ENCODE measurements at regions not wholly inside any gene's neighbourhood (a gene's known extent, or its start where the extent isn't known, plus 50 kb on each side); places are given as distances from the start of the nearest gene placed in this dataset.

DNA sequence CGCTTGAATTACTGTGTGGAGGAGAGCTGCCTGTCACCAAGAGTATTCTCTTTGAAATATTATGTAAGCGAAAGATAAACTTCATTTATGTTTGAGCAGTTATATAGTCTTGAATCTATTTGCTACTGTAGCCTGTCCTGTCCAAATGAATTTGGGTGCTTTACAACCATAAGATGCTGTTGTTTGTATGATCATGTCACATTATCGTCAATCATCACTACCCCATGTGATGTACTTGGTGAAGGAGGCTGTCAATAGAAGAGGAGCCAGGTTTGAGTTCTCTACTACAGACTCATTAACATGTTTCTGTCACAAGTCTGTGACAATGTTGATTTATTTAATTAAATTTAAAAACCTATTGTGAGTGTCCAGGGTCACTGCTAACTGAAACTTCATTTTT is 403.3 kb upstream of the MEF2C start:
- intact Hi-C loops (cut with micrococcal nuclease) (no loop called here), dilution Hi-C loops (cut with HindIII; ENCODE audit: low sequenced_read_pairs, unreplicated experiment) (no loop called here), in situ Hi-C loops (cut with MboI; ENCODE audit: low sequenced_read_pairs) (no loop called here)
- Histone ChIP-seq H2BK5ac (ENCODE audit: low read depth, low read length, poor library complexity, severe bottlenecking) (no peak overlapping the region), H4K8ac (ENCODE audit: low read depth in 2 of 2, low read length in 2 of 2) (no peak overlapping the region), H3K18ac (ENCODE audit: low read depth, low read length) (no peak overlapping the region), H2AK9ac (replicated peaks; ENCODE audit: low read depth, low read length, poor library complexity) (no peak overlapping the region), H3K23ac (ENCODE audit: low read depth, low read length) (no peak overlapping the region), H3K4me1 (ENCODE audit: control insufficient read depth, insufficient read depth, low read length) (no peaks in the 10 kb centered on the region; the same call in 1 of the 2 replicates), H3K4ac (ENCODE audit: low read depth, low read length) (no peak overlapping the region), H2BK20ac (ENCODE audit: low read depth, low read length) (no peak overlapping the region), H3K79me1 (ENCODE audit: low read depth in 1 of 2, low read length in 2 of 2) (no peaks in the 10 kb centered on the region), H3K4me3 (ENCODE audit: insufficient read depth, low read depth, low read length) (no peak overlapping the region), H3K14ac (replicated peaks; ENCODE audit: low read depth, low read length) (no peak overlapping the region), H3K9me1 (ENCODE audit: insufficient read depth, low read length) (no peaks in the 10 kb centered on the region), H4K91ac (ENCODE audit: insufficient read depth, low read depth, low read length) (no peak overlapping the region), H3K9ac (ENCODE audit: low read depth, low read length) (no peak overlapping the region), H3K27ac (ENCODE audit: insufficient read depth, low read length) (no peak overlapping the region), H4K20me1 (ENCODE audit: insufficient read depth, low read length) (no peaks in the 10 kb centered on the region), H2BK15ac (ENCODE audit: low read depth, low read length) (no peak overlapping the region), H3K4me2 (ENCODE audit: low read depth, low read length) (no peak overlapping the region), H3K36me3 (ENCODE audit: control insufficient read depth, insufficient read depth, low read length) (no peaks in the 10 kb centered on the region), H2AFZ (replicated peaks; ENCODE audit: low read length, poor library complexity) (no peak overlapping the region), H3K56ac (ENCODE audit: extremely low read depth, insufficient read depth, low read length) (no peak overlapping the region), H2BK120ac (ENCODE audit: low read depth, low read length) (no peak overlapping the region), H3K27me3 (ENCODE audit: control insufficient read depth, insufficient read depth, low read length) (no peaks in the 10 kb centered on the region), H4K5ac (ENCODE audit: low read depth, low read length) (no peak overlapping the region), H2AK5ac (ENCODE audit: low read depth, low read length) (no peak overlapping the region), H3K9me3 (ENCODE audit: control insufficient read depth, insufficient read depth, low read length) (no peaks in the 10 kb centered on the region)
- WGBS, 2 experiments (ENCODE audit: extremely low coverage in 2 of 2, insufficient read length in 1 of 2) = no CpG with 5 or more reads among the region's 3 CpGs
- no peak for ATAC-seq (ENCODE audit: low read depth)
- CTCF ChIA-PET = no interaction called here
- no peak for DNase-seq
- POLR2A ChIA-PET (ENCODE audit: unreplicated experiment) = no interaction called here
- TF ChIP-seq CHD1 (IDR thresholded peaks at IDR 0.05; ENCODE audit: low read depth, low read length) (no peak), CTCF (conservative IDR thresholded peaks at IDR 0.05; ENCODE audit: low read depth, low read length) (no peak), NFE2L2 (IDR thresholded peaks at IDR 0.05; ENCODE audit: low read depth, low read length) (no peak), MAFK (IDR thresholded peaks at IDR 0.05; ENCODE audit: low read depth, low read length) (no peak), SMC3 (IDR thresholded peaks at IDR 0.05; ENCODE audit: low read depth, low read length) (no peak), BHLHE40 (IDR thresholded peaks at IDR 0.05; ENCODE audit: low read depth, low read length) (no peak), FOS (IDR thresholded peaks at IDR 0.05; ENCODE audit: low read depth, low read length) (no peak), CEBPB (IDR thresholded peaks at IDR 0.05; ENCODE audit: low read depth, low read length) (no peak), MXI1 (IDR thresholded peaks at IDR 0.05; ENCODE audit: borderline replicate concordance, low read depth, low read length) (no peak), RFX5 (IDR thresholded peaks at IDR 0.05; ENCODE audit: low read depth, low read length) (no peak), RCOR1 (IDR thresholded peaks at IDR 0.05; ENCODE audit: insufficient replicate concordance, low read length) (no peak), POLR2A (IDR thresholded peaks at IDR 0.05; ENCODE audit: low read depth, low read length) (no peak), RAD21 (IDR thresholded peaks at IDR 0.05; ENCODE audit: low read length) (no peak), MAZ (IDR thresholded peaks at IDR 0.05; ENCODE audit: borderline replicate concordance, low read depth, low read length) (no peak)
- TF ChIP-seq, protein P1, sequence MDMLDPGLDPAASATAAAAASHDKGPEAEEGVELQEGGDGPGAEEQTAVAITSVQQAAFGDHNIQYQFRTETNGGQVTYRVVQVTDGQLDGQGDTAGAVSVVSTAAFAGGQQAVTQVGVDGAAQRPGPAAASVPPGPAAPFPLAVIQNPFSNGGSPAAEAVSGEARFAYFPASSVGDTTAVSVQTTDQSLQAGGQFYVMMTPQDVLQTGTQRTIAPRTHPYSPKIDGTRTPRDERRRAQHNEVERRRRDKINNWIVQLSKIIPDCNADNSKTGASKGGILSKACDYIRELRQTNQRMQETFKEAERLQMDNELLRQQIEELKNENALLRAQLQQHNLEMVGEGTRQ (IDR thresholded peaks at IDR 0.05; ENCODE audit: low read depth, low read length) = no peak
- TF ChIP-seq, protein P2, sequence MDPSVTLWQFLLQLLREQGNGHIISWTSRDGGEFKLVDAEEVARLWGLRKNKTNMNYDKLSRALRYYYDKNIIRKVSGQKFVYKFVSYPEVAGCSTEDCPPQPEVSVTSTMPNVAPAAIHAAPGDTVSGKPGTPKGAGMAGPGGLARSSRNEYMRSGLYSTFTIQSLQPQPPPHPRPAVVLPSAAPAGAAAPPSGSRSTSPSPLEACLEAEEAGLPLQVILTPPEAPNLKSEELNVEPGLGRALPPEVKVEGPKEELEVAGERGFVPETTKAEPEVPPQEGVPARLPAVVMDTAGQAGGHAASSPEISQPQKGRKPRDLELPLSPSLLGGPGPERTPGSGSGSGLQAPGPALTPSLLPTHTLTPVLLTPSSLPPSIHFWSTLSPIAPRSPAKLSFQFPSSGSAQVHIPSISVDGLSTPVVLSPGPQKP (IDR thresholded peaks at IDR 0.05; ENCODE audit: borderline replicate concordance, low read depth, low read length) = no peak
- no TSS peak for BruUV-seq (replicated peaks)
